ENCODE measurements at regions not wholly inside any gene's neighbourhood (a gene's known extent, or its start where the extent isn't known, plus 50 kb on each side); places are given as distances from the start of the nearest gene placed in this dataset.

DNA sequence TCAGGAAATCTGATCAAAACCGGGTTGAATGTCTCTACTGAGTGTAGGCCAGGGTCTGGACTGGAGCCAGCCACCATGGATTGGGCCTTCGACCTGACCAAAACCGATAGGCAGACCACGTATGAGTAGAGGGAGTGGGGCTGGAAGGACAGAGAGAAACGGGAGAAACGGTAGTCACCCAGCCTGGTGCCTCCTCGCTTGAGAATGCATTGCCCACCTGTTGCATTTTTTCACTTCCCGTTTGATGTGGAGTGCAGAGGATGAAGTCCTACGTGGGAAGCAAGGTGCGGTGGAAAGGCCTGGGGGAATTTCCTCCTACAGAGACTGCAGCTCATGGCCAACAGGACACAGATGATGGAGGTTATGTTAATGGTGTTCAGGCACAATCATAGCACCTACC is 53.9 kb upstream of the ECI2 start:
- TF ChIP-seq, protein P1, sequence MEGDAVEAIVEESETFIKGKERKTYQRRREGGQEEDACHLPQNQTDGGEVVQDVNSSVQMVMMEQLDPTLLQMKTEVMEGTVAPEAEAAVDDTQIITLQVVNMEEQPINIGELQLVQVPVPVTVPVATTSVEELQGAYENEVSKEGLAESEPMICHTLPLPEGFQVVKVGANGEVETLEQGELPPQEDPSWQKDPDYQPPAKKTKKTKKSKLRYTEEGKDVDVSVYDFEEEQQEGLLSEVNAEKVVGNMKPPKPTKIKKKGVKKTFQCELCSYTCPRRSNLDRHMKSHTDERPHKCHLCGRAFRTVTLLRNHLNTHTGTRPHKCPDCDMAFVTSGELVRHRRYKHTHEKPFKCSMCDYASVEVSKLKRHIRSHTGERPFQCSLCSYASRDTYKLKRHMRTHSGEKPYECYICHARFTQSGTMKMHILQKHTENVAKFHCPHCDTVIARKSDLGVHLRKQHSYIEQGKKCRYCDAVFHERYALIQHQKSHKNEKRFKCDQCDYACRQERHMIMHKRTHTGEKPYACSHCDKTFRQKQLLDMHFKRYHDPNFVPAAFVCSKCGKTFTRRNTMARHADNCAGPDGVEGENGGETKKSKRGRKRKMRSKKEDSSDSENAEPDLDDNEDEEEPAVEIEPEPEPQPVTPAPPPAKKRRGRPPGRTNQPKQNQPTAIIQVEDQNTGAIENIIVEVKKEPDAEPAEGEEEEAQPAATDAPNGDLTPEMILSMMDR (IDR thresholded peaks at IDR 0.05; ENCODE audit: low read length), result no peak
- TF ChIP-seq EZH2 (IDR thresholded peaks at IDR 0.05; ENCODE audit: borderline replicate concordance, low read length), result no peak

Measured in OCI-LY1 (cell line).